ENCODE measurements at regions not wholly inside any gene's neighbourhood (a gene's known extent, or its start where the extent isn't known, plus 50 kb on each side); places are given as distances from the start of the nearest gene placed in this dataset.

DNA sequence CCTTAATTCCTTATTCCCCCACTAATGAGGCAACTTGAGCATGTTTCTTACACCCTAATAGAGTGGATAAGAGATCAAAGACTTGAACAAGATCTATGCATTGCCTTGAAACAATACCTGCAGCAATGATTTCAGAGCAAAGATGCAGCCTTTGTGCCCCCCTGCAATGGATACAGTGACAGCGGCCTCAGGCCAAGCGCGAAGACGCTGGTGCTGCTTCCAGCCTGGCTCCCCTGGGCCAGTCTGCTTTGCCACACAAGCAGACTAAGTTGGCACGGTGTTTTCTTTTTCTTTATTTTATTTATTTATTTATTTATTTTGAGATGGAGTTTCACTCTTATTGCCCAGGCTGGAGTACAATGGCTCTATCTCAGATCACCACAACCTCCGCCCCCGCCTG, 179.8 kb upstream of the S1PR3 start:
- TF ChIP-seq CTCF (conservative IDR thresholded peaks at IDR 0.05; ENCODE audit: low read length), result no peak
- no peak for TF ChIP-seq EZH2phosphoT487 (IDR thresholded peaks at IDR 0.05; ENCODE audit: borderline replicate concordance, low read depth, low read length)

Data from OCI-LY7 (cell line).